Astrocyte of the spinal cord (primary cell): ENCODE measurements at regions not wholly inside any gene's neighbourhood (a gene's known extent, or its start where the extent isn't known, plus 50 kb on each side); places are given as distances from the start of the nearest gene placed in this dataset.

Experiments
- DNase-seq: peaks from one replicate; pipeline ENCODE4 v3.0.0; 2011; ENCODE audit warnings: low read depth, low spot score
- H3K4me3 ChIP-seq: 2 replicates; pipeline ENCODE4 v1.5.1; 2011; ENCODE audit warnings: low read depth, mild to moderate bottlenecking, low read length, moderate library complexity
- in situ Hi-C: cut with HindIII; loops from 2 replicates; pipeline ENCODE4 v1.10.0; 2017; ENCODE audit warnings: low sequenced_read_pairs
- TF ChIP-seq, protein P1 (sequence below): IDR thresholded peaks from 2 replicates; pipeline ENCODE4 v1.5.1; 2012; ENCODE audit warnings: low read depth, mild to moderate bottlenecking, low read length, inconsistent platforms

DNA sequence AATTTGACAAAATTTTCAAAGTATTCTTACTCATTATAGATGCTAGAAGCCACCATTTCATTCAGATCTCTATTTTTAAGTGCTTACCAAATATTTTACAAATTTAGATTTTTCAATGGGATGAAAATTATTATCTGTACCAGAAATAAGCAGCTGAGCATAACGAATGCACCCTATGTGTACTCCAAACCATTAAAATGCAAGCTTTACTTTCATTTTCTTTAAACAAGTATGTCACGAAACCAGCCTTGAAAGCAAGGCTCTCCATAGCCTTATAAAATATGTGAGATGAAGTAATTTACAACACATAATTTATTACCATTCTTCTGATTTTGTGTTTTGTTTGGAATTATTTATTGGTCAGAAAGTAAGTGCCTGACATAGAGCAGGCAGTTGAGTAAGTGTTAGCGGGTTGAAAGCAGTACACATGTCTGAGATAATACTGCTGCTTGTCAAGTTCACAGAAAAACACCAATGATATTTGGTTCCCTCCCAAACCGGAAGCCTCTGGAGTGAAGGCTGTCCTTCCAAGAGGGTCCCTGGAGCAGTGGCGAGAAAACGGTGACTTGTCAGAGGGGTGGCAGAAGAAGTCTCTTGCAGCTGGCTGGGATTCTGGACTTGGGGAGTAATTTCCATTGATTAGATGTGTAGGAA is 322.7 kb upstream of the PFKP start:
- TF ChIP-seq, protein P1, sequence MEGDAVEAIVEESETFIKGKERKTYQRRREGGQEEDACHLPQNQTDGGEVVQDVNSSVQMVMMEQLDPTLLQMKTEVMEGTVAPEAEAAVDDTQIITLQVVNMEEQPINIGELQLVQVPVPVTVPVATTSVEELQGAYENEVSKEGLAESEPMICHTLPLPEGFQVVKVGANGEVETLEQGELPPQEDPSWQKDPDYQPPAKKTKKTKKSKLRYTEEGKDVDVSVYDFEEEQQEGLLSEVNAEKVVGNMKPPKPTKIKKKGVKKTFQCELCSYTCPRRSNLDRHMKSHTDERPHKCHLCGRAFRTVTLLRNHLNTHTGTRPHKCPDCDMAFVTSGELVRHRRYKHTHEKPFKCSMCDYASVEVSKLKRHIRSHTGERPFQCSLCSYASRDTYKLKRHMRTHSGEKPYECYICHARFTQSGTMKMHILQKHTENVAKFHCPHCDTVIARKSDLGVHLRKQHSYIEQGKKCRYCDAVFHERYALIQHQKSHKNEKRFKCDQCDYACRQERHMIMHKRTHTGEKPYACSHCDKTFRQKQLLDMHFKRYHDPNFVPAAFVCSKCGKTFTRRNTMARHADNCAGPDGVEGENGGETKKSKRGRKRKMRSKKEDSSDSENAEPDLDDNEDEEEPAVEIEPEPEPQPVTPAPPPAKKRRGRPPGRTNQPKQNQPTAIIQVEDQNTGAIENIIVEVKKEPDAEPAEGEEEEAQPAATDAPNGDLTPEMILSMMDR = no peak
- in situ Hi-C loops = no loop called here
- no peak overlapping the region for H3K4me3 ChIP-seq
- no peak for DNase-seq

DNA sequence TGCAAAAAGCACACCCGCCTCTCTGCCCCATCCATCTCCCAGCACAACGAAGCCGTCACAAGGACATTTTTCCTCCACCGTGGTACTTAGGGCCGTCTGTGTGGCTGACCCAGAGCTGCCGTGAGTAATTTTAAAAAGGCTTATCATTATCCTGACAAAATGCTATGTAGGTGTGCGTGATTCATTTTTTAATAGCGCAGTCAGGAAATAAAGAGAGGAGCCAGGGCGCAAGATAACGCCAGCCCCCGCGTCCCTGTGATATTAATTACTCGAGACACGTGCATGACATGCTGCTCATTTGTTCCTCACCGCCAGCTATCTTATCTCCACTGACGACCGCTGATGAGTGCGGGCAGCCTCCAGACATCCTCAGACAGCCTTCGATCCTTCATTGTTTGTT is 332.7 kb upstream of the PFKP start:
- H3K4me3 ChIP-seq = no peak overlapping the region
- TF ChIP-seq, protein P1 = no peak
- in situ Hi-C loops = no loop called here
- DNase-seq = no peak

DNA sequence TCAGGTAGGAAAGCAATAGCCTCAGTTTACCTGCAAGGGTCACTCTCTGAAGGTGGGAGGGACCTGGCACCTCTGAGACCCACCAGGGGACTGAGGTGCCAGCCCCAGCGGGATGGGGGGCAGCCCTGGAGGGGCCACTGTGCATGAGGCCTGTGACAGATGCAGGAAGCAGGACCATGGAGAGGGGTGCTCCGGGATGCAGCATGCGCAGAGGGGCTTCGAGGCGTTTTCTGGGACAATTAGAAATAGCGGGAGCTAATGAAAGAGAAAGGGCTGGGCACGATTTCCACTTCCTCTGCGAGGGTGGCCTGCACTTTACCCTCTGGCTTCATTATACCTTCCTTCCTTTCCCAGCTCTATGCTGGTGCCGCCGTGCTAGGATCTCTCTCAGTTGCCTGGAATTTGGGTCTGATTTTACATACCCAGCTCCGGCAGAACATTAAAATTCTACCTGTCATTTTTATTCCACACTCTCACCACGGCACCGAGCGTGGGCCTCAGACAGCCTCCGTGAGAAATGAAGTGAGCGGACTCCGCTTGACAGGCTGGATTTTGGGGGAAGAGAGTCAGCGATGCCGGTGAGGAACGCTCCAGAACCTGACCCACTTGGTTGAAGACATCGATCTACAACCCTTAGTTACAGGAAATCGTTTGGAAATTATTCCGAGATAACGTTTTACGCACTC is 333.9 kb upstream of the PFKP start:
- in situ Hi-C loops = no loop called here
- no peak overlapping the region for H3K4me3 ChIP-seq
- TF ChIP-seq, protein P1 = no peak
- no peak for DNase-seq

DNA sequence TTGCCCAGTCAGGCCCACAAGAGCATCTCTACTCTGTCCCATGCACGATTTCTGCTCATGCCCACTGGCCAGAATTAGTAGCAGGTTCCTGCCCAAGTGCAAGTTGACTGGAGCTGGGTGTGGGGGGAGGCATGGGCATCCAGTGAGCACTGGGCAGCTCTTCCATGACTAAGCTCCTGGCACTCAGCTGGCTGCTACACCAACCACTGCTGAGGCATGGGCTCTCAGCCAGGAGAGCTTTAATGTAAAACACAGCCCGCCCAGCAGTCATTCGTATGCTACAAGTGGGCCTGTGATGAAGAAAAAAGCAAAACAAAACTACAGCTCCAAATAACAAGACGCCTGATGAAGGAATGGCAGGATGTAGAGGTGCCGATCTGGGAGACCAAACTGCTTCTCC is 335.4 kb upstream of the PFKP start:
- DNase-seq = no peak
- H3K4me3 ChIP-seq = no peak overlapping the region
- in situ Hi-C loops = no loop called here
- TF ChIP-seq, protein P1 = no peak

DNA sequence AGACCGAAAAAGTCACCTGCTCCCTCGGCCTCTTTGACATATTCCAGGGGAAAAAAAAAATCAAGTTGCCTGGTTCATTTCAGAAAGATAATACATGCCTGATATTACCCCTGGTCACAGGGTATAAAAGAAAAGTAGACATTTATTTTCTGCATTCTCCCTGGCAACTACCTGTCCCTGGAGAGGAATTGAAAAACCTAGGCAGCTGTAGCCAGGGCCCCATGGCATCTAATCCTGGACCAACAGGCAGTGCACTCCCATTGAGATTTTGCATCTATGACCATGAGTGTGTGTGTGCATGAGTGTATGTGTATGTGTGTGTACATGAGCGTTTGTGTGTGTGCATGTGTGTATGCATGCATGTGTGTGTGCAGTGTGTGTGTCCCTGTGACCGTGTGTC is 338.2 kb upstream of the PFKP start:
- H3K4me3 ChIP-seq = no peak overlapping the region
- TF ChIP-seq, protein P1 = no peak
- DNase-seq = no peak
- in situ Hi-C loops = no loop called here

DNA sequence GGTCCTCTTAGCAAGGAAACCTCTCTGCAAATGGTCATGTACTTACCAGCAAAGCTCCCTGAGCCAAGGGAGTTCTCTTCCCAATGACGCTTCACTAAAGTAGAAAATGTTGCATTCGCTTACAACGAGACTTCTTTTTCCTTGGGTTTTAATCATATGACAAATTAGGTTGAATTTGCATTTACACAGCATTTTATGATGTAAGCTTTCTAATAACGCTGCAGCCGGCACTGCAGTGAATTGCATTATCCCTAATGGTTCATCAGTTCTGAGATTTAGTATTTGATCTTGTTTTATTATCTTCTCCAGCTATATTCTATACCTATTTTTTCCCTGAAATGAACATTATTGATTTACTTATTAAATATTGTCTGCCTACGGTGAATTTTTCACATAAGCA is 339.3 kb upstream of the PFKP start:
- TF ChIP-seq, protein P1 = no peak
- H3K4me3 ChIP-seq = no peak overlapping the region
- in situ Hi-C loops = no loop called here
- no peak for DNase-seq
